ENCODE measurements at regions not wholly inside any gene's neighbourhood (a gene's known extent, or its start where the extent isn't known, plus 50 kb on each side); places are given as distances from the start of the nearest gene placed in this dataset.

DNA sequence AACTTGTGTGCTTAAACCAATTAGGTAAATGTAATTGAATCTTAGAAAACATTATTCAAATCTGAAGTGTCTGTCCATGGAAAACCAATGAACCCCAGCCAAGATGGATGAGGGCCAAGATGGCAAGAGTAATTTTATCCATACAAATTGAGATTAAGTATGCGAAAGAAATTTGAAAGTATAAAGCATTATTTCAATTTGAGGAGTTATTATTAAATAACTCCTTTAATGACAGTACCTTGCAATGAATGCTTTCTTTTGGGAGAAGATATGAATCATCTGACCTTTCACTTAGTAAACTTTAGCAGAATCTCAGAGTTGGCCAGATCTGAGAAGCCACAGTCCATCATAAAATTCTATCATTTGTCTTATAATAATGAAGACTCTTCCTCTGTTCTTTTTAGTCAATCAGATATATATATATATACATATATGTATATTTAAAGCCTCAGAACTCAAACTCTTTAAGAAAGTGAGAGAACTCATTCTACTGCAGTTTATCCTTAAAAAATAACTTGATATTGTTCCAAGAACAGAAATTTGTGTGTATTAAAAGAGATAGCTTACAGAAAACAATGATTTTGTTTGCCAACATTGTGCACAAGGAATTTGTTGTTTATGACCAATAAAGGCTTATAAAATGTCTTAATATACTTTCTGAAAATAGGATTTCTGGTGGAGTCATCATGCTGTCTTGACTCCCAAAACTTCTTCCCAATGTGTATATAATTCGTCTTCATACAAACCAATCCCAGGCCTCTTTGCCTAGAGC is 434.8 kb upstream of the THBS1 start:
- DNase-seq (ENCODE audit: low spot score in 2 of 2), result no peak
- no peak overlapping the region for H3K4me3 ChIP-seq (ENCODE audit: low read depth, poor library complexity, severe bottlenecking)
- no peak for TF ChIP-seq CTCF (IDR thresholded peaks at IDR 0.05)
- no peak for TF ChIP-seq POLR2A (IDR thresholded peaks at IDR 0.05)
- intact Hi-C loops (cut with DNase I; ENCODE audit: low total_unique reads), result no loop called here
- WGBS, 2 donors, result 56 to 82% methylated on average over 2 of the region's 2 CpGs

GRCh38 chr15:39149636-39150150 is 431.2 kb upstream of the THBS1 start:
- intact Hi-C loops (cut with DNase I; ENCODE audit: low total_unique reads), result no loop called here

GRCh38 chr15:39151545-39151944 is 429.3 kb upstream of the THBS1 start:
- 84 to 88% methylated on average over 2 of the region's 2 CpGs for WGBS, 2 donors

More at GRCh38 chr15:39149636-39150150, 431.2 kb upstream of the THBS1 start:
- H3K4me3 ChIP-seq (ENCODE audit: low read depth, poor library complexity, severe bottlenecking), result no peak overlapping the region
- 93 to 95% methylated on average over 1 of the region's 1 CpG for WGBS, 2 donors
- no peak for DNase-seq (ENCODE audit: low spot score in 2 of 2)
- no peak for TF ChIP-seq POLR2A (IDR thresholded peaks at IDR 0.05)
- TF ChIP-seq CTCF (IDR thresholded peaks at IDR 0.05), result no peak

DNA sequence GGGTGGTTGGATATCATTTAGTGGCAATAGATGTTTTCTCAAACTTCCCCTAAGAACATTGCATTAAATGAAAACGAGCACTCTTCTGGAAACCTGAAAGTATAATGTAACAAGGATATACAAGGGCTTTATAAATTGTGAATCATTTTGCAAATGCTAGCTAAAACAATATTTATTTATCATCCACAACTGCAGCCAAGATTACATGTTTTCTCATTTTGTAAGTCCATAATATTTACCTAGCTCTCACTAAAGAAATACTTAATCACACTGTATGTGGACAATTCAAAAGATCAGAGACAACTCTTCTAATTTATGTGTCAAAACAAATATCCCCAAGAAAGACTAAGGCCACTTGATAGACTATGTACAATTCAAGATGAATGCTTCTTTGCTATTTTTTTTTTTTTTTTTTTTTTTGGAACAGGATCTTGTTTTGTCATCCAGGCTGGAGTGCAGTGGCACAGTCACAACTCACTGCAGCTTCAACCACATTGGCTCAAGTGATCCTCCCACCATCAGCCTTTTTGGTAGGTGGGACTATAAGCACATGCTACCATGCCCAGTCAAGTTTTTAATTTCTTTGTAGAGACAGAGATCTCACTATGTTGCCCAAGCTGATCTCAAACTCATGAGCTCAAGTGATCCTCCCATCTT is 427.7 kb upstream of the THBS1 start:
- intact Hi-C loops (cut with DNase I; ENCODE audit: low total_unique reads), result no loop called here
- WGBS, 2 donors, result 85 to 87% methylated on average over 1 of the region's 1 CpG
- no peak for DNase-seq (ENCODE audit: low spot score in 2 of 2)
- H3K4me3 ChIP-seq (ENCODE audit: low read depth, poor library complexity, severe bottlenecking), result no peak overlapping the region
- no peak for TF ChIP-seq POLR2A (IDR thresholded peaks at IDR 0.05)
- no peak for TF ChIP-seq CTCF (IDR thresholded peaks at IDR 0.05)

More at GRCh38 chr15:39151545-39151944, 429.3 kb upstream of the THBS1 start:
- H3K4me3 ChIP-seq (ENCODE audit: low read depth, poor library complexity, severe bottlenecking), result no peak overlapping the region
- no peak for TF ChIP-seq POLR2A (IDR thresholded peaks at IDR 0.05)
- TF ChIP-seq CTCF (IDR thresholded peaks at IDR 0.05), result no peak
- intact Hi-C loops (cut with DNase I; ENCODE audit: low total_unique reads), result no loop called here
- DNase-seq (ENCODE audit: low spot score in 2 of 2), result no peak

GRCh38 chr15:39153716-39154115 is 427.2 kb upstream of the THBS1 start:
- no peak for DNase-seq (ENCODE audit: low spot score in 2 of 2)
- intact Hi-C loops (cut with DNase I; ENCODE audit: low total_unique reads), result no loop called here
- 72 to 74% methylated on average over 2 of the region's 2 CpGs for WGBS, 2 donors
- TF ChIP-seq CTCF (IDR thresholded peaks at IDR 0.05), result no peak
- TF ChIP-seq POLR2A (IDR thresholded peaks at IDR 0.05), result no peak
- no peak overlapping the region for H3K4me3 ChIP-seq (ENCODE audit: low read depth, poor library complexity, severe bottlenecking)

Data from lower leg skin (tissue), 4 donors.